ENCODE measurements at regions not wholly inside any gene's neighbourhood (a gene's known extent, or its start where the extent isn't known, plus 50 kb on each side); places are given as distances from the start of the nearest gene placed in this dataset.

DNA sequence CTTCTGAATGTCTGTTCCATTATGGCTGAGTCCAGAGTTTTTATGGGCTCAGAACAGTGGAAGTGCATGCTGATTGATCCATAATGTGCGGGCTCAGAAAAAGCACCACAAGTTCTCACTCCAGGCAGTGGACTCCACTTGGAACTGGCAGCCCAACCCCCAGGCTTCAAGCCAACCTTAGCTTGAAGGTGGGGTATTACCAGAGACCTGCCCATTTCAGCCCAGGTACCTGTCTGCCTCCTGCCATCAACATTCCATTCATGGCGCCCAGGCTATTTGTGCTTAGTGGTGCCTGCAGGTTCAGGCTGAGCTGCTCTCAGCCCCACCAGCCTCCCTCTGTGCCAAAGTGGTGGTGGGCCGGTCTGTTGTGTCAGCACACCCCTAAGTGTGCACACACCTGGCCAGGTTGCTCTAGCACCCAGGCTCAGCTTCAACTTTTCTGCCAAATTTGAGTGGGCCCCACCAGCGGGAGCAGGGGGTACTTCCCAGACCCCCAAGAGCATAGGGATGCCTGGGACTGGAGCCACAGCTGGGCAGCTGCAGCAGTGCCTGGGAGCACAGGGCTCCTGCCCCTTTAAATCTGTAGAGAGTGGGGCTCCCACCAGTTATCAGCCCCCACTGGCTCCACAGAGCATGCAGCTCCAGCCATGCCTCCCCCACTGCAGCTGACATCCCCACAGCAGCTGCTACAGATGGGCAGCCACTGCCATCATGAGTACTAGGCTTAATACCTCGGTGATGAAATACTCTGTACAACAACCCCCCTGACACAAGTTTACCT lies 1025.3 kb downstream of the PCDH19 start:
- H3K27ac Mint-ChIP-seq = no peak overlapping the region
- H3K36me3 ChIP-seq (ENCODE audit: control insufficient read depth, insufficient read depth, low read length) = no peaks in the 10 kb centered on the region
- no peaks in the 10 kb centered on the region for H3K9me3 ChIP-seq (ENCODE audit: control insufficient read depth, low read length)
- H3K4me3 ChIP-seq (ENCODE audit: low read length) = no peak overlapping the region
- H3K27me3 Mint-ChIP-seq (ENCODE audit: insufficient read depth) = no peaks in the 10 kb centered on the region
- peaks cover 19% of the 10 kb centered on the region for H3K9me3 Mint-ChIP-seq
- no peaks in the 10 kb centered on the region for H3K4me1 Mint-ChIP-seq
- no peaks in the 10 kb centered on the region for H3K27me3 ChIP-seq (ENCODE audit: control insufficient read depth, insufficient read depth, low read length, poor library complexity, severe bottlenecking)
- H3K36me3 Mint-ChIP-seq (ENCODE audit: low read depth) = no peaks in the 10 kb centered on the region
- no peak for TF ChIP-seq CTCF (conservative IDR thresholded peaks at IDR 0.05)
- no peak for DNase-seq
- H3K9ac ChIP-seq (ENCODE audit: extremely low read depth, low read length, poor library complexity, severe bottlenecking) = no peak overlapping the region
- WGBS, 2 experiments (ENCODE audit: insufficient coverage in 1 of 2, insufficient read length in 1 of 2) = 91% methylated on average over 4 of the region's 5 CpGs; no CpG with 5 or more reads in 1 of the 2 experiments
- no peak overlapping the region for H3K4me3 Mint-ChIP-seq
- H3K27ac ChIP-seq (ENCODE audit: low read depth, low read length) = no peak overlapping the region
- H3K4me1 ChIP-seq (ENCODE audit: control insufficient read depth, insufficient read depth, low read length) = no peaks in the 10 kb centered on the region

GRCh38 chrX:99383786-99384185 lies 1026.3 kb downstream of the PCDH19 start:
- H3K27me3 ChIP-seq (ENCODE audit: control insufficient read depth, insufficient read depth, low read length, poor library complexity, severe bottlenecking) = no peaks in the 10 kb centered on the region
- no peak for DNase-seq
- no peak overlapping the region for H3K9ac ChIP-seq (ENCODE audit: extremely low read depth, low read length, poor library complexity, severe bottlenecking)
- H3K4me3 Mint-ChIP-seq = no peak overlapping the region
- H3K27me3 Mint-ChIP-seq (ENCODE audit: insufficient read depth) = no peaks in the 10 kb centered on the region
- H3K36me3 Mint-ChIP-seq (ENCODE audit: low read depth) = no peaks in the 10 kb centered on the region
- H3K4me3 ChIP-seq (ENCODE audit: low read length) = no peak overlapping the region
- TF ChIP-seq CTCF (conservative IDR thresholded peaks at IDR 0.05) = no peak
- no peak overlapping the region for H3K27ac Mint-ChIP-seq
- H3K36me3 ChIP-seq (ENCODE audit: control insufficient read depth, insufficient read depth, low read length) = no peaks in the 10 kb centered on the region
- H3K9me3 ChIP-seq (ENCODE audit: control insufficient read depth, low read length) = no peaks in the 10 kb centered on the region
- WGBS, 2 experiments (ENCODE audit: insufficient coverage in 1 of 2, insufficient read length in 1 of 2) = 90 to 100% methylated on average over 3 to 5 of the region's 5 CpGs
- H3K4me1 Mint-ChIP-seq = no peaks in the 10 kb centered on the region
- H3K27ac ChIP-seq (ENCODE audit: low read depth, low read length) = no peak overlapping the region
- no peaks in the 10 kb centered on the region for H3K4me1 ChIP-seq (ENCODE audit: control insufficient read depth, insufficient read depth, low read length)
- H3K9me3 Mint-ChIP-seq = peaks cover 14% of the 10 kb centered on the region

DNA sequence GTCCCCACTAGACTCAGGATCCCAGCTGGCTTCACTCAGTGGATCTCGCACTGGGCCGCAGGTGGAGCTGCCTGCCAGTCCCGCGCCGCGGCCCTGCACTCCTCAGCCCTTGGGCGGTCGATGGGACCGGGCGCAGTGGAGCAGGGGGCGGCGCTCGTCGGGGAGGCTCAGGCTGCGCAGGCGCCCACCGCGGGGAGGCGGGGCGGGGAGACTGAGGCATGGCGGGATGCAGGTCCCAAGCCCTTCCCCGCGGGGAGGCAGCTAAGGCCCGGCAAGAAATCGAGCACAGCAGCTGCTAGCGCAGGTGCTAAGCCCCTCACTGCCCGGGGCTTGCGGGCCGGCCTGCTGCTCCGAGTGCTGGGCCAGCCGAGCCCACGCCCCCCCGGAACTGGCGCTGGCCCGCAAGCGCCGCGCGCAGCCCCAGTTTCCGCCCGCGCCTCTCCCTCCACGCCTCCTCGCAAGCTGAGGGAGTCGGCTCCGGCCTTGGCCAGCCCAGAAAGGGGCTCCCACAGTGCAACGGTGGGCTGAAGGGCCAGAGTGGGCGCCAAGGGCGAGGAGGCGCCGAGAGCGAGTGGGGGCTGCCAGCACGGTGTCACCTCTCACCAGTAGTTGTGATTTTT lies 1038.0 kb downstream of the PCDH19 start:
- no peak for TF ChIP-seq CTCF (conservative IDR thresholded peaks at IDR 0.05)
- no peak overlapping the region for H3K4me3 Mint-ChIP-seq
- 90 to 100% methylated on average over 2 to 53 of the region's 53 CpGs for WGBS, 2 experiments (ENCODE audit: insufficient coverage in 1 of 2, insufficient read length in 1 of 2)
- H3K27me3 ChIP-seq (ENCODE audit: control insufficient read depth, insufficient read depth, low read length, poor library complexity, severe bottlenecking) = no peaks in the 10 kb centered on the region
- no peaks in the 10 kb centered on the region for H3K36me3 Mint-ChIP-seq (ENCODE audit: low read depth)
- H3K4me1 ChIP-seq (ENCODE audit: control insufficient read depth, insufficient read depth, low read length) = no peaks in the 10 kb centered on the region
- no peak overlapping the region for H3K9ac ChIP-seq (ENCODE audit: extremely low read depth, low read length, poor library complexity, severe bottlenecking)
- no peak overlapping the region for H3K27ac Mint-ChIP-seq
- H3K36me3 ChIP-seq (ENCODE audit: control insufficient read depth, insufficient read depth, low read length) = no peaks in the 10 kb centered on the region
- no peak overlapping the region for H3K4me3 ChIP-seq (ENCODE audit: low read length)
- no peaks in the 10 kb centered on the region for H3K4me1 Mint-ChIP-seq
- H3K9me3 ChIP-seq (ENCODE audit: control insufficient read depth, low read length) = no peaks in the 10 kb centered on the region
- DNase-seq = no peak
- peaks cover 4% of the 10 kb centered on the region for H3K9me3 Mint-ChIP-seq
- H3K27me3 Mint-ChIP-seq (ENCODE audit: insufficient read depth) = no peaks in the 10 kb centered on the region
- no peak overlapping the region for H3K27ac ChIP-seq (ENCODE audit: low read depth, low read length)

Measured in endodermal cell (in vitro differentiated cells).